ENCODE measurements at regions not wholly inside any gene's neighbourhood (a gene's known extent, or its start where the extent isn't known, plus 50 kb on each side); places are given as distances from the start of the nearest gene placed in this dataset.
"Not testable (repeated sequence)": the region's sequence is repeated elsewhere in the genome, so short reads cannot be mapped to it uniquely, and the experiment has no call there.

DNA sequence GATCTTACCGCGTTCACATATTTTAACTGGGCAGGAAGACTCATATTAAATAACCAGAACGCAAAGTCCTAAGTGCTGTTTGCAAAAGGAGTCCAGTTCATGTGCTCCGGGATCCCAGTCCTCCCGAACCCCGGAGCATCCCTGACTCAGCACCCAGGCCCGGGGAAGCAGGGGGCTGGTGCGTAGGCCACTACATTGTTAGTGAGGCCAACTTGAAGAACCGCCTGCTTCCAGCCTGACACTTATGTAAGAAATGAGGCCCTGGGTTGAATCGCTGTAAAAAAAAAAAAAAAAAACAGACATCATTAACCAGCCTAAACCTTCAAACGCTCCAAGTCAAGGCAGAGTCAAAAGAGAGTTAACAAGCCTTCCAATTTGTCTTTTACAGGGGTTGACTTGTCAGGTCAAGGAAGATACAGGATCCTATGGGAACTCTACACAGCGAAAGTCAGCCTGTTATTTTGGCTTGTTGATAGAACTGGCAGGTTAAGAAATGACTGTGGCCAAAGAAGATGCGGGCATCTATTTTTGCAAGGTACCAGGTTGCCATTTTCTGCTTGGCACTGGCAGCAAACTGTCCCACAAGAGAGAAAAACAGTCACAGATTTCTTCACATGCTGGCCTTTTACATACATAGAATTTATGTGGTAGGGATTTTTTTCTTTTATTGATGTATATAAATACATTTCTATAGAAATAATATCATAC is 93.3 kb downstream of the ACTL7B start:
- no peak for DNase-seq

DNA sequence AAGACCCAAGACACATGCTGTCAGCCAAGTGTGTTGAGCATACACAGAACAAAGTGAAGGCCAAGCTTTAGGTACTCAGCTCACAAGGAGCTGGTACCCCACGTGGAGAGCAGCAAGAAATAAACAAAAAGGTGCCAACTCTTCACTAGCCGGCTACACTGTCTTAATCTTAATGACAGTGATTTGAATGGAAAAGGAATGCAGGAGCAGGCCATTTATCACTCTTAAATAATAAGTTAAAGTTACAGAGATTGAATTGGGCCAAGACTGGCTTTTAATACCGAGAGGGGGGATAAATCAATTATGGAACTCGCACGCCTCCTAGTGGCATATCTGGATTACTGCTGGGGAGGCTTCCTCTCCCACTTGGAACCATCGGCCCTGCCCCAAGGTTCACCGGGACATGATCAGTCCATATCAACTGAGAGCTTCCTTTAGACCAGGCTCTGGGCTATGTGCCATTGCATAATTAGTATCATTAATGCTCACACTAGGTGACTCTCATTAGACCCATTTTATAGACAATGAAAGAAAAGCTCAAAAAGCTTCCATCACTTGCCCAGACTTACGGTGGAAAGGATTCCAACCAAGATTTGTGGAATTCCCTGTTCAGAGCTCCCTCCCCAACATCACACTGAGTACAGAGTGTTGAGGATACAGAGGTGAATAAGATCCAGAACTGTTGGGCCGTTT is 94.0 kb downstream of the ACTL7B start:
- DNase-seq: peak; percentile 18 to 45

DNA sequence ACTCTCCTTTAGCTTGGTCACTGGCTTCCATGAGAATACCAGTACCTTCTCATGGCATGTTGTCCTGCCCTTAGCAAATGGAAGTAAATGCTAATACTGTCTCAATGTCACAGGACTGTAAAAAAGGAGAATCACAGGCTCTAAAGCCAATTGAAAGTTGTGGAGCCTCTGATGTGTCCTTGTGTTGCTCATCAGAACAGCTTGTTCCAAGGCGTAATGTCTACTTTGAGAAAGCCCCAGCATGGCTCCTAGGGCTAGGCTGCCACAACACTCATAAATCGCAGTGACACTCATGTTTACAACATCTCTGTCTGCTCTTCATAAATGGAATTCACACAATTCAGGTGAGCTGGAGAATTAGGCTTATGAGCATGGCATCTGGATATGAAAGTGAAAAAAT is 94.9 kb downstream of the ACTL7B start:
- no peak for DNase-seq

DNA sequence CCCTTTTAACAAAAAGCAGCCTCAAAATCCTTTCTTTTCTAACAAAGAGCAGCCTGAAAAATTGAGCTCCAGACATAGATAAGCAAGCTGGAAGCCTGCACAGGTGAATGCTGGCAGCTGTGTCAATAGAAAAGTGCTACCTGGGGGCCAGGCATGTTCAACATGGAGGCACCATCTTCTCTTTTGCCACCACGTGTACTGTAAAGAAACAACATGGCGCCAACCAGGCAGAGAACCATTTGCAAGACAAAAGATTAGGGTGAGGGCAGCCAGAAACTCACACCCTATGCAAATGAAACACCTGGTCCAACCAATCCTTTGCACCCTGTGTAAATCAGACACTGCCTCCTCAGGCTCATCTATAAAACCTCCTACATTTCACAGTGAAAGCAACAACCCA is 96.0 kb downstream of the ACTL7B start:
- no peak for DNase-seq

DNA sequence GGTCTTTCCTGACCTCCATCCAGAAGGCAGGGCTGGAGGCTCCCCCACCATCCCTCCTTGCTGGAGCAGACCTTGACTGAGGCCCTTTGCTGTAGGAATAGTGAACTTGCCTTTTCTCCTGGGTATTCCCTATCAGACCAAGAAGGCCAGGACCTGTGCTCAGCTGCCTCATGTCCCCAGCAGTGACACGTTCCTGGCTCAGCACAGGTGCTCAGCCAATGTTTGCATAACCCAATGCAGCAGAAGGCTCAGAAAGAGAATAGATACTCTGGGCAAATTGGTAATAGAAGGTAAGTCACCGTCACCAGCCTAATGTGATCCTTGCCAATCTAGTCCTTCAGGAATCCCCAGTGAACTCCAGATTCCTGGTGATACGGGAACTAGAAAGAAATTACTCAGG is 96.4 kb downstream of the ACTL7B start:
- DNase-seq: no peak

DNA sequence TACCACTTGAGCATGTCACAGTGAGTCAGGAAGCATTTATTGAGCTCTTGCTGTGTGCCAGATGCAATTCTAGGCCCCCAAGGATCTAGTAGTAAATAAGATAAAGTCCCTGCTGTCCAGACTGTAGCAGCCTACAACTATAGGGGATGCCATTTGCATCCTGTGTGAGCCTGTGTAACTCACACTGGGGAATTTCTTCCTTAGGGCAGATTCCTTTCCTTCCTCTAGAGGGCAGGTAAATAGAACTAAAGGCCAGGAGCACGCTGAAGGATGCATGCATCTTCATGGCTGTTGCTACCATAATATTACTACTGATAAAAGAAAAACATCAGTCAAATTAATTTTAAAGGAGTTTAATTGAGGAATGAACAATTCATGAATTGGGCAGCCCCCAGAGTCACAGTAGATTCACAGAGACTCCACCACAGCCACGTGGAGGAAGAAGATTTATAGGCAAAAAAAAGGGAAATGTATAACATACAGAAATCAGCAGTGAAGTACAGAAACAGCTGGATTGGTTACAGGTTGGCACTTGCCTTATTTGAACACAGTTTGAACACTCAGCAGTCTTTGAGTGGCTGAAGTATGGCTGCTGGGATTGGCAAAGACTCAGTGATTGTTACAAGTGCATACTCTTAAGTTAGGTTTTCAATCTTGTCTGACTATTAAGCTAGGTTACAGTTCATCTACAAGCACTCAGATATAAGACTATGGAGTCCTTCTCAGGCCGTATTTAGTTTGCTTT is 98.9 kb downstream of the ACTL7B start:
- no peak for DNase-seq

DNA sequence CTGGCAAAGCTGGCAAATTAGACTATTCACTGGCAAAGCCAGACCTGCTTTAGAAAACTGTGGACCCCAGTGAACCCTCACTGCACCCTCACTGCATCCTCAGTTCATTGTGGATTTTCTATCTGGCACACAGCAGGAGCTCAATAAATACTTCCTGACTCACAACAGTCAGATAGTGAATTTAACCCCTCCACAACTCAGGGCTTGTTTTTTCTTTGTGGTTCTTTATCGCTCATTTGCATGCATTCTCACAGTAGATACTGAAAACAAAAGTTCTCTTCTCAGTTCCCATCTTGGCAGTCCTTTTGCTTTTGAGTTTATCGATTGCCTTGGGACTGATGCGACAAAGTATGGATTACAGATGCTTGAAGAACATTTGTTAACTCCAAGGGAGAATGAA is 99.8 kb downstream of the ACTL7B start:
- no peak for DNase-seq

DNA sequence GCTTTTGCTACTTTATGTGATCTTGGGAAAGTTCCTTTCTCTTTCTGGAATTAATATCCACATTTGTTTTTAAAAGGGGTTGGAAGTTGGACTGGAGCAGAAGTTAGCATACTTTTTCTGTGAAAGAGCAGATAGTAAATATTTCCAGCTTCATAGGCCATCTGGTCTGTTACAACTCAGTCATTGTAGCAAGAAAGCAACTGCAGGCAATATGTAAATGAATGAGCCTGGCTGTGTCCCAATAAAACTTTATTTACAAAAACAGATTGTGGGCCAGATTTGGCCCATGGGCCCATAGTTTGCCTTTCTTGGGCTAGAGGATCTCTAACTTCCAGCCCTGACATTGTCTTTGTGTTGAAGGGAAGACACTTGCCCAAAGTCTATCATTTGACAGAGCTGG is 104.4 kb downstream of the ACTL7B start:
- DNase-seq: no peak

DNA sequence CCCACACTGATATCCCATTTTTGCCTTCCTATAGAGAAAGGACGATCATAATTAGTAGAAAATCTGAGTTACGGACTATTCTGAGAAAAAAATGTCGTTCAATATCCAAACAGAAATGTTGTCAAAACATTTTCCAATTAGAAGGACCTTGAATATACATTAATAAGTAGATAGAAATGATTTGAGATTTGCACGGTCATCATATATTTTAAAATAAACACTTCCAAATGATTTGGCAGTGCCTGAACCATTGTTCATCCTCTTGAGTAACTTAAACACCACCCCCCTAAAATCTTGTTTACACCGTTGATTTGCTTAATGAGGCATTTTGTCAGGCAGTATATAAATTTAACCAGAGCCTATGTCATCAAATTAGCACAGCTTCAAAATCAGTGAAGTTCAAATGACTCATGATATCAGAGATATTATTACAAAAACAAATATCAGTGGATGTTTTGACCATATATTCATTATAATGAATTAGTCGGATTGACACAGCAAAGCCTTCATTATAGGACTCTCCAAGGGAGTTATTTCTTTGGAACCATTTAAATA is 105.0 kb downstream of the ACTL7B start:
- no peak for DNase-seq

DNA sequence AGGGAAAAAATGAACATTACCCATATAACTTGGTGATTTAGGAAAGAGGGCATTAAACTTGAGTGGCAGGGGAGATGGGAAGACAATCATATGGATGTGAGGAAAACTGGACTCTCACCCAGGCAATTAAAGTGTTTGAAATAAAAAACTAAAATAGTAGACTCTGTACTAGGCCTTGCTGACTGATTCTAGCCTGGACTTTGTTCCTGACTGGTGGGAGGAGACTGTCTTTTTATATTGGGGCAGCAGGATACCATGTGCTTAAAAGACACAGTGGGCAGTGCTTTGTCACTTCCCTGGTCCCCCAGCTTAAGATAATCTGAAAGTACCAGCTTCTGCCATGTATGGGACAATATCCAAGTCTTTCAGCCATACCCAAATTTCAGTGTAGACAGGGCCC is 107.0 kb downstream of the ACTL7B start:
- DNase-seq: no peak

DNA sequence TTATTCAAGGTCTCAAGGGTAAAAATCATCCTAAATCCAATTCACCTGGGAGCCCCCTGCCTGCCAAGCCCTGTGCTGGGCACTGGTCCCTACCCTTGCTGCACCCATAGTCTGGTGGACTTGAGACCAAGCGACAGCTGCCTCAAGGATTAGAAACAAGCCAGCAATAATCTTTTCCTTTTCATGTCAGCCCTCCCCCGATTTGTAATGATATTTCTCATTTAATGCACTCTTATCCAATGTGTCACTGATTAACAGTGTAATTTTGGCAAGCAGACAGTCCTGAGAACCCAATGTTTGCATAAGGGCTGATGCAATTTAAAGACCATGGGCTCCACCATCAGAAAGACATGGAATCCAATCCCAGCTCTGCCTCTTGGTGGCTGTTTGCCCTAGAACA is 108.9 kb downstream of the ACTL7B start:
- no peak for DNase-seq

DNA sequence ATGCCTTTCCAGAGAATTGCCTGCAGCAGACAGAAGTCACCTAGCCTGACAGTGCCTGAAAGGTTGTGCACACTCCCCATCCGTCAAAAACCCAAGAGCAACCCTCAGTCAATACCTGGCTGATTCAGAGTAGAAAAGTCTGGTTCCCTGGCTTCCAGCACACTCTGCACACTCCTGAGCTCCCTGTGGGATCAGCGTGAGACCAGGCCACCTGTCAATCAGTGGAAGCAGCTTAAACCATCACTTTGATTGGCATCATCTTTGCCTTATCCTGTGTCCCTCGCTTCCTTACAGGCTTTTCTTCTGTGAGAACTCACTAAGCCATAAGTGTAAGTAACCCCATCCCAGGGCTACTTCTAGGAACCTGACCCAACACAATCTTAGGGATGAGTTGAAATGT is 109.8 kb downstream of the ACTL7B start:
- DNase-seq: no peak

DNA sequence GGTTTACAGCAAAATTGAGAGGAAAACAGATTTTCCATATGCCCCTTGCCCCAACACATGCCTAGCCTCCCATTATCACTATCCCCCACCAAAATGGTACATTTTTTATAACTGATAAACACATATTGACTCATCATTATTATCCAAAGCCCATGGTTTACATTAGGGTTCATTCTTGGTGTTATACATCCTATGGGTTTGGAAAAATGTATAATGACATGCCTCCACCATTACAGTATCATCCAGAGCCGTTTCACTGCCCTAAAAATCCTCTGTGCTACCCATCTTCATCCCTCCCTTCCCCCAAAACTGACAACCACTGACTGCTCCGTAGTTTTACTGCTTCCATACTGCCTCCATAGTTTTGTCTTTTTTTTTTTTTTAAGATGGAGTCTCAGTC is 111.1 kb downstream of the ACTL7B start:
- no peak for DNase-seq

DNA sequence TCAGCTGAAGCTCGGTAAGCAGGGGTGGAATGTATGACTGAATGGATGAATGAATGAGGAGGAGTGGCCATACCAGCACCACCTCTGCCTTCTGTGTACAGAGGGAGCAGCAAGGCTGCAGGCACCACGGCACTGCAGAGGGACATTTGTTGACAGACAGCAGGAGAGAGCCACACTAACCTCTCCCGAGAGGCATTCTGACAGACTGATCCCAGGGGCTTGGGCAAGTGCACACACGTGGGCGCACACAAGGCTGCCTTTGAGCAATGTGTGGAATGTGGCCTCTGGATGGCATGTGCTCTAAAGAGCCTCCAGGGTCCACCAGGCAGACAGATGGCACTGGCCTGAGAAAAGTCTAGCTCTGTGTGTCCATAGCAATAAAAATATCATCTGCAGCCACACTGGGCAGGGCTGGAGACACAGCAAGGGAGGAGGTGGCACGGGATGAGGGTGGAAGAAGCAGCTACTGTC is 111.8 kb downstream of the ACTL7B start:
- no peak for DNase-seq

DNA sequence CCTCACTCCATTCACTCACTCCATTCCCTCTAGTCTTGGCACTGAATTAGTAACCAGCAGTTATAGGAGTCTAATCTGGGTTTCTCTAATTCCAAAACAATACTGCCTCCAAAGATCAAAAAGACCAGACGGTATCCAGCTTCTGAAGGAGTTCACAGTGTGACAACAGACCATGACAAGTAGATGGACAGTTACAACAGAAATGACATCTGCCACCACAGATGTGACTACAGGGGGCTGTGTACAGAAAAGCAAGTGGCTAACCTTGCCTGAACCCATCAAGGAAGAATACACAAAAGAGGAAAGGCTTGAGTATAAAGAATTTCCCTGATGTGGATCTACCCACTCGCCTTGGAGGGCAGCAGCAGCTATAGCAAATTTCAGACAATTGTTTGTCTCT is 112.4 kb downstream of the ACTL7B start:
- DNase-seq: no peak

DNA sequence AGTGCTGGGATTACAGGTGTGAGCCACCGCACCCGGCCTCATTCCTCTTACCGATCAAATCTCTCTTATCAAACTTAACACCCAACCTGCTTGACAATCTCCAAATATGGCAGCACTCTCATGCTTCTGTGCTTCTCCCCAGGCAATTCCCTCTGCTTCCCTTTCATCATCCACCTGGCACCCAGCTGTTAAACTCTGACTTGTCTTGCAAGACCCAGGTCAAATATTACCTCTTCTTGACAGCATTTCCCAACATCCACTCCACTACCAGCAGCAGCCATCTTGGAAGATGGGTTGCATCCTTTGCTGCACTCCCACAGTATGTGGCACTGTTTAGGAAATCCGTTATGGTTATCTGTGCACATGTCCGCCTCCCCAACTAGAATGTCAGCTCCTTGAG is 113.6 kb downstream of the ACTL7B start:
- DNase-seq: no peak

DNA sequence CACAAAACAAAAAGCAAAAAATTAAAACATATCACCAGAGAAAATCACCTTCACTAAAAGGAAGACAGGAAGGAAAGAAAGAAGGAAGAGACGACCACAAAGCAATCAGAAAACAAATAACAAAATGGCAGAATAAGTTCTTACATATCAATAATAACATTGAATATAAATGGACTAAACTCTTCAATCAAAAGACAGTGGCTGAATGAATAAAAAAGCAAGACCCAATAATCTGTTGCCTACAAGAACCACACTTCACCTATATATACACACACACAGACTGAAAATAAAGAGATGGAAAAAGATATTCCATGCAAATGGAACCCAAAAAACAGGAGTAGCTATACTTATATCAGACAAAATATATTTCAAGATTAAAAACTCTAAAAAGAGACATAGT is 124.5 kb downstream of the ACTL7B start:
- not testable (repeated sequence) for DNase-seq

DNA sequence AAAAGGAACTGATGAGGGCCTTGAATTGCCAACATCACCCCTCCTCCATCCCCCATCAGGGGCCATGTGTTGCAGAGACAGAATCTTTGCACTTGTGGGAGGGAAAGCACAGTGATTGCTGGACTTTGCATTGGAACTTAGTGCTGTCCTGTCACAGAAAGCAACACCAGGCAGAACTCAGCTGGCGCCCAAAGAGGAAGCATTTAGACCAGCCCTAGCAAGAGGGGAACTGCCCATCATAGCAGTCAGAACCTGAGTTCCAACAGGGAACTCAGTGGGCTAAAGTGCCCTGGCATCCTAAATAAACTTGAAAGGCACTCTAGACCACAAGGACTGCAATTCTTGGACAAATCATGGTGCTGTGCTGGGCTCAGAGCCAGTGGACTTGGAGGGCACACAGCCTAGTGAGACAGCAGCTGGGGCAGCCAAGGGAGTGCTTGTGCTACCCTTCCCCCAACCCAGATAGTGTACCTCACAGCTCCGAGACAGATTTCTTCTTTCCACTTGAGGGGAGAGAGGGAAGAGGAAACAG is 128.1 kb downstream of the ACTL7B start:
- DNase-seq: no peak

DNA sequence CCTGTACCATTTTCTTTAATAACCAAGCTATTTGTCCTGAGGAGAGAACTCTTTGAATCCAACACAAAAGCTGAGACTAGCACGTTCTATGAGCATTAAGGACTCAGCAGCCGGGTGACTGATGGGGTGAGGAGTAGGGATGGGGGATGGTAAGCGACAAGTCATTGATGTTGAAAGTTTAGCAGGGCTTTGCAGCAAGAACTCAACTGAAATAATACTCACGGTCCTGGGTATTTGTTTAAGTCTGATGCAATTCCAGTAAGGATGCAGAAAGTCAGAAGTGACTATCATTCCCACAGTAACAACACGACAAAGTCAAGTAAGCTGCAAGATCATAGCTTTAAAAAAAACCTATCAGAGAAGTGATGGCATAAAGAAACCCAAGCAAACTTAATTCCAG is 131.1 kb downstream of the ACTL7B start:
- DNase-seq: no peak

DNA sequence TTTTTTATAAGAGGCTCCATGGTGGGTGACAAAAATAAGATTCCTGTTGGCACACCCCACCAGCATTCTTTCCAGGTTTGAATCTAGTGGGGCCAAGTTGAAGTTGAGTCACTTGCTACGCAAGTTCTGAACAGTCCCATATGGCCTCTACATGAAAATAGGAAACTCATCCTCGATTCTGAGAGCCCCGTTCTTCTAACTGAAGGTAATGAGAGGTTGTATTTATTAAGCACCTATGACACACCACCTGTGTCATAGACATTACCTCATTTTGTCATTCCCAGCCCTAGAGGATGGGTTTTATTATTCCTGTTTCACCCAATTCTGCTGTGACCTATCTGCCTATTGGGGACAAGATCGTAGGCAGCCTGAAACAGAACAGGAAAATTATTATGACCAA is 131.7 kb downstream of the ACTL7B start:
- no peak for DNase-seq

DNA sequence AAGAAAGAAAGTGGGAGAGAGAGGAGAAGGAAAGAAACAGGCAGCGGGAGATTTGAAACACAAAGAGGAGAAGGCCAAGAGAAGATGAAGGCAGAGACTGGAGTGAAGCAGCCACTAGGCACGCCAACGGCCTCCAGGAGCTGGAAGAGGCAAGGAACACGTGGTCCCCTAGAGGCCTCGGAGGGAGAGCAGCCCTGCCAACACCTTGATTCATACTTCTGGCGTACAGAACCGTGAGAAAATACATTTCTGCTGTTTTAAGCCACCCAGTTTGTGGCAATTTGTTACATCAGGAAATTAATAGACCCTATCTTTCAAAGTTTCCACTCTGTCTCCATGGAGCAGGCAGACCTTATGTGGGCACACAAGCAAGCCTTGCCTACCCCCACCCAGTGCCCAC is 133.4 kb downstream of the ACTL7B start:
- DNase-seq: no peak

DNA sequence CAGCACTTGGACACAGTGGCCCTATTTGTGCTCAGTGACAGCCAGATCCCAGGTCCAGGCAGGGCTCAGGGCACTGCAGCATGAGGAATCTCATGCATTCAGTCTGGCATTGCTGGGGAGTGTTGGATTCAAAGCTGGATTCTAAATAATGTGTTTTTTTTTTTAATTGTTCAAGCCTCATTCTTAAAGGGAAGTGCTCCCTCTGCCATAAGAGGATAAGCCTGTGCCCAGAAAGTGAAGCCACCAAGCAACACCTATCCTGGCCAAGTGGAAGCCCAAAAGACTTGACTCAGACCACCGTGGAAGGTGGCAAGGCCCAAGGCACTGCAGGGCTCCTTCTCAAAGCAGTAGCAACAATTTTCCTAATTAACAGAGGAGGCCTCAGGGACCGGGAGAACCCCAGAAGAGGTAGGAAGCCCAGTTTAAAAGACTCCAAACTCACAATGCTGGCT is 135.6 kb downstream of the ACTL7B start:
- DNase-seq: no peak

DNA sequence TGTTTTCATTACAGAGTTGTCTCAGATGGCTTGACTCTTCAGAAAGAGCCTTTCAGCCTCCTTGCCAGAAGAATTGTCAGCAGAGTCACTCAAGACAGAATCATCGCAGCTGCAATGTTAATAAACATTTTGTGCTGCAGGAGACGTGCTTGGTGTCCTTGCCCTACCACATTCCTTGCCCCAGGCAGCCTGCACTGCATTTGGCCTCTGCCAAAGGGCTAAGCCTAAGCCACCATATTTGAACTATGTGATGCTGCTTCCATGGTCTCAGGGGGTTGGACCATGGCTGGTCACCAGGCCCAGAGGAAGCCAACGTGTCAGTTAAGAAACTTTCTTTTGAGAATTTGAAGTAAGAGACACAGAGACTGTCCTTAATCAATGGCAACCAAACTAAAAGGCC is 145.4 kb downstream of the ACTL7B start:
- no peak for DNase-seq

Data from stimulated activated CD4-positive, alpha-beta T cell treated with anti-CD3 and anti-CD28 coated beads, Interleukin-2, amount 100 ng/mL, for 24 hours (primary cell).